ENCODE measurements at regions not wholly inside any gene's neighbourhood (a gene's known extent, or its start where the extent isn't known, plus 50 kb on each side); places are given as distances from the start of the nearest gene placed in this dataset.

DNA sequence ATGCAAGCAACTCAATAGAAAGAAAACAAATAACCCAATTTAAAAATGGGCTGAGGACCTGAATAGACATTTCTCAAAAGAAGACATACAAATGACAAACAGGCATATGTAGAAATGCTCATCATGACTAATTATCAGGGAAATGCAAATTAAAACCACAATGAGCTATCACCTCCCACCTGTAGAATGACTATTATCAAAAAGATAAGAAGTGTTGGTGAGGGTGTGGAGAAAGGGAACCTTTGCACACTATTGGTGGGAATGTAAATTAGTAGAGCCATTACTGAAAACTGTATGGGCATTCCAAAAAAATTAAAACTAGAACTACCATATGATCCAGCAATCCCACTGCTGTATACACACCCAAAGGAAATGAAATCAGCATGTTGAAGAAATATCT is 212.2 kb downstream of the SUCLA2 start:
- H3K27me3 ChIP-seq (ENCODE audit: insufficient read depth, low read depth, low read length) = no peaks in the 10 kb centered on the region
- H4K20me1 ChIP-seq (ENCODE audit: insufficient read depth) = no peaks in the 10 kb centered on the region
- no peak overlapping the region for H3K27ac ChIP-seq (ENCODE audit: low read length)
- H3K9ac ChIP-seq (ENCODE audit: low read length) = no peak overlapping the region
- no peak overlapping the region for H3K4me3 ChIP-seq (ENCODE audit: low read length)
- no peaks in the 10 kb centered on the region for H3K36me3 ChIP-seq (ENCODE audit: insufficient read depth, low read length)
- no peak for TF ChIP-seq MXI1 (conservative IDR thresholded peaks at IDR 0.05; ENCODE audit: poor library complexity, severe bottlenecking)
- TF ChIP-seq CTCF (IDR thresholded peaks at IDR 0.05; ENCODE audit: poor library complexity, severe bottlenecking) = no peak
- TF ChIP-seq RAD21 (conservative IDR thresholded peaks at IDR 0.05) = no peak
- TF ChIP-seq SMC3 (conservative IDR thresholded peaks at IDR 0.05; ENCODE audit: poor library complexity) = no peak
- no peak for TF ChIP-seq EP300 (conservative IDR thresholded peaks at IDR 0.05; ENCODE audit: poor library complexity, severe bottlenecking)
- TF ChIP-seq, protein P1, sequence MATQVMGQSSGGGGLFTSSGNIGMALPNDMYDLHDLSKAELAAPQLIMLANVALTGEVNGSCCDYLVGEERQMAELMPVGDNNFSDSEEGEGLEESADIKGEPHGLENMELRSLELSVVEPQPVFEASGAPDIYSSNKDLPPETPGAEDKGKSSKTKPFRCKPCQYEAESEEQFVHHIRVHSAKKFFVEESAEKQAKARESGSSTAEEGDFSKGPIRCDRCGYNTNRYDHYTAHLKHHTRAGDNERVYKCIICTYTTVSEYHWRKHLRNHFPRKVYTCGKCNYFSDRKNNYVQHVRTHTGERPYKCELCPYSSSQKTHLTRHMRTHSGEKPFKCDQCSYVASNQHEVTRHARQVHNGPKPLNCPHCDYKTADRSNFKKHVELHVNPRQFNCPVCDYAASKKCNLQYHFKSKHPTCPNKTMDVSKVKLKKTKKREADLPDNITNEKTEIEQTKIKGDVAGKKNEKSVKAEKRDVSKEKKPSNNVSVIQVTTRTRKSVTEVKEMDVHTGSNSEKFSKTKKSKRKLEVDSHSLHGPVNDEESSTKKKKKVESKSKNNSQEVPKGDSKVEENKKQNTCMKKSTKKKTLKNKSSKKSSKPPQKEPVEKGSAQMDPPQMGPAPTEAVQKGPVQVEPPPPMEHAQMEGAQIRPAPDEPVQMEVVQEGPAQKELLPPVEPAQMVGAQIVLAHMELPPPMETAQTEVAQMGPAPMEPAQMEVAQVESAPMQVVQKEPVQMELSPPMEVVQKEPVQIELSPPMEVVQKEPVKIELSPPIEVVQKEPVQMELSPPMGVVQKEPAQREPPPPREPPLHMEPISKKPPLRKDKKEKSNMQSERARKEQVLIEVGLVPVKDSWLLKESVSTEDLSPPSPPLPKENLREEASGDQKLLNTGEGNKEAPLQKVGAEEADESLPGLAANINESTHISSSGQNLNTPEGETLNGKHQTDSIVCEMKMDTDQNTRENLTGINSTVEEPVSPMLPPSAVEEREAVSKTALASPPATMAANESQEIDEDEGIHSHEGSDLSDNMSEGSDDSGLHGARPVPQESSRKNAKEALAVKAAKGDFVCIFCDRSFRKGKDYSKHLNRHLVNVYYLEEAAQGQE (IDR thresholded peaks at IDR 0.05; ENCODE audit: borderline replicate concordance) = no peak
- TF ChIP-seq EZH2 (IDR thresholded peaks at IDR 0.05; ENCODE audit: borderline replicate concordance, insufficient read depth, low read length, poor library complexity, severe bottlenecking) = no peak
- TF ChIP-seq POLR2AphosphoS5 (IDR thresholded peaks at IDR 0.05) = no peak
- TF ChIP-seq TAF1 (IDR thresholded peaks at IDR 0.05; ENCODE audit: low read depth) = no peak
- no peak overlapping the region for H3K4me2 ChIP-seq (ENCODE audit: low read length)
- no peaks in the 10 kb centered on the region for H3K9me2 ChIP-seq (ENCODE audit: insufficient read depth, low read length)
- no peak overlapping the region for H2AFZ ChIP-seq (ENCODE audit: low read depth, low read length)
- peaks cover 12% of the 10 kb centered on the region for H3K9me3 ChIP-seq (ENCODE audit: low read length)
- H3F3A ChIP-seq (ENCODE audit: insufficient read depth, low read length, poor library complexity, severe bottlenecking) = no peaks in the 10 kb centered on the region
- H3K79me2 ChIP-seq (replicated peaks; ENCODE audit: insufficient read depth, low read length) = no peaks in the 10 kb centered on the region

DNA sequence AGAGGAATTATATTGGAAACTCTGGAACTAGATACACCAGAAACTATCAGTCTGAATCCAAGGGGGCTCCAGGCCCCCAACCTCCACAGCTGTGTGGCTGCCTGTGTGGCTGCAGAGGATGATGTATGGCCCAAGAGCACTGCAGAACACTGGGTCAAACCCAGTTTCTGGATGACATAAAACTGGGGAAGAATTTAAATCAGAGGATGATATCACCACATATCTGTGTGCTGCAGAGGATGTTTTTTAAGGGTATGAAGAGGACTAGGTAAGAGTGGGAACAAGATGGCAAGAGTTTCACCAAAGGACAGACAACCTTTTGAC is 226.4 kb downstream of the SUCLA2 start:
- no peaks in the 10 kb centered on the region for H3K9me2 ChIP-seq (ENCODE audit: insufficient read depth, low read length)
- no peak overlapping the region for H2AFZ ChIP-seq (ENCODE audit: low read depth, low read length)
- H3K79me2 ChIP-seq (replicated peaks; ENCODE audit: insufficient read depth, low read length) = no peaks in the 10 kb centered on the region
- no peak overlapping the region for H3K4me2 ChIP-seq (ENCODE audit: low read length)
- H3K9me3 ChIP-seq (ENCODE audit: low read length) = no peaks in the 10 kb centered on the region
- H3F3A ChIP-seq (ENCODE audit: insufficient read depth, low read length, poor library complexity, severe bottlenecking) = no peaks in the 10 kb centered on the region
- no peak overlapping the region for H3K4me3 ChIP-seq (ENCODE audit: low read length)
- H3K27me3 ChIP-seq (ENCODE audit: insufficient read depth, low read depth, low read length) = no peaks in the 10 kb centered on the region
- TF ChIP-seq, protein P1 (IDR thresholded peaks at IDR 0.05; ENCODE audit: borderline replicate concordance) = no peak
- no peak for TF ChIP-seq SMC3 (conservative IDR thresholded peaks at IDR 0.05; ENCODE audit: poor library complexity)
- no peak for TF ChIP-seq MXI1 (conservative IDR thresholded peaks at IDR 0.05; ENCODE audit: poor library complexity, severe bottlenecking)
- H4K20me1 ChIP-seq (ENCODE audit: insufficient read depth) = no peaks in the 10 kb centered on the region
- H3K36me3 ChIP-seq (ENCODE audit: insufficient read depth, low read length) = no peaks in the 10 kb centered on the region
- no peak overlapping the region for H3K9ac ChIP-seq (ENCODE audit: low read length)
- H3K27ac ChIP-seq (ENCODE audit: low read length) = no peak overlapping the region

Measured in neural cell (in vitro differentiated cells).